GM12878 (cell line): ENCODE measurements at regions not wholly inside any gene's neighbourhood (a gene's known extent, or its start where the extent isn't known, plus 50 kb on each side); places are given as distances from the start of the nearest gene placed in this dataset.

Experiments used
- ATAC-seq: fragments of 200-7000 bp; cut with Tn5 transposase; 3 replicates; pipeline ENCODE4 v1.9.1; 2020; ENCODE audit warnings: mild to moderate bottlenecking, moderate library complexity
- BruUV-seq: library from RNA; stranded (reverse); fragments of 400-500 nt; replicated peaks from 2 replicates; lab custom pipeline; 2021; lab: Mats Ljungman, UMichigan
- CTCF ChIA-PET: fragments of 300-600 bp; sonication (Branson Sonifier 250); formaldehyde crosslinking; extraction: SDS; loops from one replicate; lab custom pipeline; 2021; ENCODE audit warnings: inconsistent platforms; lab: Yijun Ruan, JAX
- POLR2A ChIA-PET: fragments of 350-600 bp; formaldehyde crosslinking; extraction: SDS; loops from one replicate; lab custom pipeline; 2021; ENCODE audit warnings: inconsistent platforms; lab: Charles Lee
- RAD21 ChIA-PET: fragments of 300-600 bp; sonication (Branson Sonifier 250); formaldehyde crosslinking; loops from one replicate; lab custom pipeline; 2023; ENCODE audit warnings: antibody characterized with exemption; ENCODE audit not compliant: unreplicated experiment; lab: Charles Lee
- SMC1A ChIA-PET: fragments of 300-600 bp; sonication (Branson Sonifier 250); formaldehyde crosslinking; loops from one replicate; lab custom pipeline; 2023; ENCODE audit not compliant: unreplicated experiment, uncharacterized antibody; lab: Charles Lee
- DNase-seq: peaks from one replicate; pipeline ENCODE4 v3.0.0-alpha.2; 2011; ENCODE audit warnings: low read depth, low spot score
- FAIRE-seq: peaks from 3 replicates; lab custom pipeline; 2011; peaks lifted over from hg19 to GRCh38; lab: Jason Lieb, UNC
- H2AFZ ChIP-seq: 2 replicates; pipeline ENCODE4 v1.6.0; 2011; ENCODE audit warnings: low read depth, low read length, control low read depth; ENCODE audit not compliant: control insufficient read depth
- H3K27ac ChIP-seq: 2 replicates; pipeline ENCODE4 v1.5.1; 2011; ENCODE audit warnings: control low read depth; ENCODE audit not compliant: control insufficient read depth, insufficient read depth
- H3K27me3 ChIP-seq, 2 experiments: replicated peaks in 1 of 2; 2 replicates each; pipeline versions ENCODE4 v1.6.0 to v1.6.1; 2011; ENCODE audit warnings: low read length in 1 of 2; ENCODE audit not compliant: control insufficient read depth in 2 of 2, insufficient read depth in 2 of 2
- H3K36me3 ChIP-seq, 2 experiments: 2 replicates each; pipeline ENCODE4 v1.5.1; 2011; ENCODE audit warnings: low read length in 1 of 2; ENCODE audit not compliant: control insufficient read depth in 2 of 2, insufficient read depth in 2 of 2
- H3K4me1 ChIP-seq: 2 replicates; pipeline ENCODE4 v1.6.1; 2011; ENCODE audit warnings: mild to moderate bottlenecking, low read length, moderate library complexity, mixed read lengths; ENCODE audit not compliant: control insufficient read depth, insufficient read depth
- H3K4me2 ChIP-seq: 2 replicates; pipeline ENCODE4 v1.6.0; 2011; ENCODE audit warnings: control low read depth; ENCODE audit not compliant: control insufficient read depth, insufficient read depth
- H3K4me3 ChIP-seq: fragments of 200-600 bp; sonication (generic); 2 replicates; pipeline ENCODE4 v1.5.1; 2016
- H3K79me2 ChIP-seq: 2 replicates; pipeline ENCODE4 v1.6.0; 2011; ENCODE audit warnings: low read length; ENCODE audit not compliant: control insufficient read depth, insufficient read depth
- H3K9ac ChIP-seq: 2 replicates; pipeline ENCODE4 v1.8.0; 2011; ENCODE audit warnings: low read length, control low read depth, mixed read lengths; ENCODE audit not compliant: control insufficient read depth, insufficient read depth
- H3K9me3 ChIP-seq: replicated peaks from 3 replicates; pipeline ENCODE4 v1.5.1; 2011; ENCODE audit warnings: mild to moderate bottlenecking, low read length; ENCODE audit not compliant: control insufficient read depth, insufficient read depth
- H4K20me1 ChIP-seq: 2 replicates; pipeline ENCODE4 v1.6.0; 2011; ENCODE audit not compliant: control insufficient read depth, insufficient read depth
- ASH2L ChIP-seq: fragments of 300-600, 200-600 bp; sonication (generic); IDR thresholded peaks from 2 replicates; pipeline ENCODE4 v1.6.1; 2017; ENCODE audit warnings: low read depth, mild to moderate bottlenecking, borderline replicate concordance
- BMI1 ChIP-seq: fragments of 450-650 bp; IDR thresholded peaks from 2 replicates; pipeline ENCODE4 v1.6.1; 2016; ENCODE audit warnings: mild to moderate bottlenecking, moderate library complexity, borderline replicate concordance
- EP300 ChIP-seq, 2 experiments: fragments of 150-350 bp in 1 of 2; IDR thresholded peaks; 2 replicates each; pipeline ENCODE4 v1.6.1; 2011 to 2012; ENCODE audit warnings: low read depth in 2 of 2, low read length in 2 of 2, borderline replicate concordance in 1 of 2, improper control_type of control experiment in 1 of 2, inconsistent platforms in 1 of 2; ENCODE audit not compliant: control insufficient read depth in 1 of 2
- NFIC ChIP-seq: IDR thresholded peaks from 2 replicates; pipeline ENCODE4 v1.6.1; 2012; ENCODE audit warnings: low read depth, mild to moderate bottlenecking, inconsistent platforms, low read length, moderate library complexity
- PBX3 ChIP-seq: IDR thresholded peaks from 2 replicates; pipeline ENCODE4 v1.6.1; 2011; ENCODE audit warnings: mild to moderate bottlenecking, low read depth, low read length, moderate library complexity; ENCODE audit not compliant: insufficient replicate concordance
- RFX5 ChIP-seq: IDR thresholded peaks from 2 replicates; pipeline ENCODE4 v1.6.1; 2011; ENCODE audit warnings: low read depth, low read length, improper control_type of control experiment
- TCF12 ChIP-seq: IDR thresholded peaks from 2 replicates; pipeline ENCODE4 v1.6.1; 2011; ENCODE audit warnings: low read depth, mild to moderate bottlenecking, low read length
- ZNF622 ChIP-seq: fragments of 450-650 bp; IDR thresholded peaks from 2 replicates; pipeline ENCODE4 v1.6.1; 2017; ENCODE audit warnings: mild to moderate bottlenecking, inconsistent platforms
- WGBS: methylation state at CpG from one replicate; pipeline ENCODE4 v1.1.6; 2016; ENCODE audit warnings: low lambda C conversion rate; ENCODE audit not compliant: insufficient replicate concordance, insufficient coverage; ENCODE audit errors: missing lambda C conversion rate; 5-methylcytosine and 5-hydroxymethylcytosine counted together
- in situ Hi-C: fragments of 300-500 bp; cut with MboI; formaldehyde crosslinking; loops from 9 replicates; pipeline ENCODE4 v1.14.3; 2018; ENCODE audit warnings: mixed read lengths
- intact Hi-C: fragments of 100-400 bp; cut with micrococcal nuclease; formaldehyde crosslinking; loops from one replicate; pipeline ENCODE4 v1.14.2; 2022; ENCODE audit not compliant: unreplicated experiment
- TF ChIP-seq, protein P1 (sequence below): fragments of 450-650 bp; formaldehyde crosslinking; IDR thresholded peaks from 2 replicates; pipeline ENCODE4 v1.5.0; 2022; ENCODE audit warnings: mild to moderate bottlenecking, missing genetic modification characterization

DNA sequence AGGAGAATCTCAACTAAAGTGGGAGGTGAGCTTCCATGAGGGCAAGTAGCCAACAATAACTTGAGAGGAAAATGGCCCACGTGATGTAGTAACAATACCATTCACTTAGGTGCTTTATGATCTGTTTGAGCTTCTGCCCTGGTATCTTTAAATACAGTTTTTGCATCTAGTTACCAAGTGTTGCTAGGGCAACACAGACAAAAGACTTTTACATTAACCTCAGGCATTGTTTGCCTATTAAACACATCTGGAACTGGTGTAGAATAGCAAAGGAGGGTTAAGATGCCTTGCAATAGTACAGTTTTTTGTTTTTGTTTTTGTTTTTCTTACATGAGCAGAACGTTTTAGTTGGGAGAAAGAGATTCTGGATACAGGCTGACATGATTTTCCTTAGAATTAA is 97.7 kb upstream of the MTPN start:
- intact Hi-C loops, result no loop called here
- Histone ChIP-seq H3K4me1 (no peaks in the 10 kb centered on the region), H3K4me2 (no peak overlapping the region), H3K27me3 (no peaks in the 10 kb centered on the region), H2AFZ (no peak overlapping the region), H3K27ac (no peak overlapping the region), H4K20me1 (no peaks in the 10 kb centered on the region), H3K79me2 (no peaks in the 10 kb centered on the region), H3K36me3 (no peaks in the 10 kb centered on the region), H3K9ac (no peak overlapping the region), H3K4me3 (no peak overlapping the region), H3K9me3 (no peaks in the 10 kb centered on the region)
- ChIA-PET POLR2A (no interaction called here), SMC1A (interaction anchor here (0.6 kb wide), 1 partner anchor 1945 kb away, joined by 3 read pairs; no protein-coding TSS in a partner anchor), CTCF (interaction anchor here (0.8 to 1.2 kb wide), 2 partner anchors 12 to 40 kb away, joined by 3 read pairs; no protein-coding TSS in a partner anchor), RAD21 (no interaction called here)
- FAIRE-seq (no peak), ATAC-seq (no peak)
- 0% methylated on average over 2 of the region's 2 CpGs for WGBS
- BruUV-seq, result no TSS peak
- in situ Hi-C loops, result no loop called here
- TF ChIP-seq NFIC (no peak), PBX3 (no peak), RFX5 (no peak), BMI1 (no peak), TCF12 (no peak), EP300 (IDR thresholded peaks at IDR 0.05; ENCODE audit: borderline replicate concordance in 1 of 2, control insufficient read depth in 1 of 2, low read depth in 2 of 2, low read length in 2 of 2) (no peak), ASH2L (no peak), ZNF622 (no peak)
- TF ChIP-seq, protein P1, sequence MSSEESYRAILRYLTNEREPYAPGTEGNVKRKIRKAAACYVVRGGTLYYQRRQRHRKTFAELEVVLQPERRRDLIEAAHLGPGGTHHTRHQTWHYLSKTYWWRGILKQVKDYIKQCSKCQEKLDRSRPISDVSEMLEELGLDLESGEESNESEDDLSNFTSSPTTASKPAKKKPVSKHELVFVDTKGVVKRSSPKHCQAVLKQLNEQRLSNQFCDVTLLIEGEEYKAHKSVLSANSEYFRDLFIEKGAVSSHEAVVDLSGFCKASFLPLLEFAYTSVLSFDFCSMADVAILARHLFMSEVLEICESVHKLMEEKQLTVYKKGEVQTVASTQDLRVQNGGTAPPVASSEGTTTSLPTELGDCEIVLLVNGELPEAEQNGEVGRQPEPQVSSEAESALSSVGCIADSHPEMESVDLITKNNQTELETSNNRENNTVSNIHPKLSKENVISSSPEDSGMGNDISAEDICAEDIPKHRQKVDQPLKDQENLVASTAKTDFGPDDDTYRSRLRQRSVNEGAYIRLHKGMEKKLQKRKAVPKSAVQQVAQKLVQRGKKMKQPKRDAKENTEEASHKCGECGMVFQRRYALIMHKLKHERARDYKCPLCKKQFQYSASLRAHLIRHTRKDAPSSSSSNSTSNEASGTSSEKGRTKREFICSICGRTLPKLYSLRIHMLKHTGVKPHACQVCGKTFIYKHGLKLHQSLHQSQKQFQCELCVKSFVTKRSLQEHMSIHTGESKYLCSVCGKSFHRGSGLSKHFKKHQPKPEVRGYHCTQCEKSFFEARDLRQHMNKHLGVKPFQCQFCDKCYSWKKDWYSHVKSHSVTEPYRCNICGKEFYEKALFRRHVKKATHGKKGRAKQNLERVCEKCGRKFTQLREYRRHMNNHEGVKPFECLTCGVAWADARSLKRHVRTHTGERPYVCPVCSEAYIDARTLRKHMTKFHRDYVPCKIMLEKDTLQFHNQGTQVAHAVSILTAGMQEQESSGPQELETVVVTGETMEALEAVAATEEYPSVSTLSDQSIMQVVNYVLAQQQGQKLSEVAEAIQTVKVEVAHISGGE (CRISPR knock-in tag), result no peak
- TF ChIP-seq, all 136 proteins: peak for 0
- no peak for DNase-seq
